Hematopoietic multipotent progenitor cell treated with erythropoietin and hydrocortisone succinate and interleukin-3 and kit ligand, for 15 days (in vitro differentiated cells): ENCODE measurements at regions not wholly inside any gene's neighbourhood (a gene's known extent, or its start where the extent isn't known, plus 50 kb on each side); places are given as distances from the start of the nearest gene placed in this dataset.

ENCODE experiments used
- DNase-seq: peaks from one replicate; pipeline ENCODE4 v3.0.0-alpha.2; 2015; ENCODE audit warnings: low spot score

- no peak for DNase-seq
Observed at GRCh38 chr11:10930224-10930971, 72.5 kb upstream of the ZBED5 start.

GRCh38 chr11:10927538-10927937 lies 69.7 kb upstream of the ZBED5 start:
- no peak for DNase-seq

- DNase-seq, result no peak
Observed at GRCh38 chr11:10926801-10927211, 69.0 kb upstream of the ZBED5 start.

- DNase-seq, result no peak
Observed at GRCh38 chr11:10925149-10925926, 67.5 kb upstream of the ZBED5 start.

- no peak for DNase-seq
Observed at GRCh38 chr11:10923882-10924281, 66.0 kb upstream of the ZBED5 start.

GRCh38 chr11:10922892-10923291 lies 65.0 kb upstream of the ZBED5 start:
- DNase-seq, result no peak

GRCh38 chr11:10920875-10921274 lies 63.0 kb upstream of the ZBED5 start:
- no peak for DNase-seq

- DNase-seq, result peak; percentile 23
Observed at GRCh38 chr11:10920205-10920604, 62.4 kb upstream of the ZBED5 start.

GRCh38 chr11:10918698-10919097 lies 60.8 kb upstream of the ZBED5 start:
- DNase-seq, result no peak

GRCh38 chr11:10918275-10918674 lies 60.4 kb upstream of the ZBED5 start:
- DNase-seq, result no peak

GRCh38 chr11:10917802-10918201 lies 59.9 kb upstream of the ZBED5 start:
- DNase-seq, result no peak

GRCh38 chr11:10916665-10917064 lies 58.8 kb upstream of the ZBED5 start:
- DNase-seq, result no peak

- no peak for DNase-seq
Observed at GRCh38 chr11:10914050-10914449, 56.2 kb upstream of the ZBED5 start.

- DNase-seq, result no peak
Observed at GRCh38 chr11:10913075-10913474, 55.2 kb upstream of the ZBED5 start.

- DNase-seq, result no peak
Observed at GRCh38 chr11:10911907-10912306, 54.1 kb upstream of the ZBED5 start.

GRCh38 chr11:10909141-10909883 lies 51.5 kb upstream of the ZBED5 start:
- no peak for DNase-seq

GRCh38 chr11:10908215-10908951 lies 50.5 kb upstream of the ZBED5 start:
- DNase-seq, result no peak
